NCI-H1436 (cell line): ENCODE measurements at regions not wholly inside any gene's neighbourhood (a gene's known extent, or its start where the extent isn't known, plus 50 kb on each side); places are given as distances from the start of the nearest gene placed in this dataset.

ENCODE experiments used
- DNase-seq: peaks from one replicate; lab custom pipeline; 2025; lab: John Stamatoyannopoulos, UW

- DNase-seq: no peak
These were observed 263.0 kb upstream of the CADM1 start for GRCh38 chr11:115767047-115767802.

- DNase-seq: no peak
These were observed 262.3 kb upstream of the CADM1 start for GRCh38 chr11:115766561-115766960.

GRCh38 chr11:115765803-115766239 lies 261.6 kb upstream of the CADM1 start:
- DNase-seq: no peak

- DNase-seq: no peak
These were observed 260.0 kb upstream of the CADM1 start for GRCh38 chr11:115764176-115764575.

GRCh38 chr11:115761817-115762216 lies 257.6 kb upstream of the CADM1 start:
- no peak for DNase-seq

GRCh38 chr11:115761348-115761747 lies 257.1 kb upstream of the CADM1 start:
- no peak for DNase-seq

- no peak for DNase-seq
These were observed 256.5 kb upstream of the CADM1 start for GRCh38 chr11:115760461-115761320.

- DNase-seq: no peak
These were observed 255.6 kb upstream of the CADM1 start for GRCh38 chr11:115759622-115760460.

- DNase-seq: no peak
These were observed 253.8 kb upstream of the CADM1 start for GRCh38 chr11:115758011-115758410.

- no peak for DNase-seq
These were observed 247.2 kb upstream of the CADM1 start for GRCh38 chr11:115751243-115752015.

GRCh38 chr11:115745610-115746512 lies 241.6 kb upstream of the CADM1 start:
- peak; percentile 82 for DNase-seq

GRCh38 chr11:115745066-115745465 lies 240.9 kb upstream of the CADM1 start:
- DNase-seq: peak; percentile 38

GRCh38 chr11:115743719-115744118 lies 239.5 kb upstream of the CADM1 start:
- DNase-seq: no peak

- DNase-seq: no peak
These were observed 237.3 kb upstream of the CADM1 start for GRCh38 chr11:115741376-115742107.

GRCh38 chr11:115740324-115740723 lies 236.1 kb upstream of the CADM1 start:
- no peak for DNase-seq

GRCh38 chr11:115739878-115740277 lies 235.7 kb upstream of the CADM1 start:
- DNase-seq: no peak

- no peak for DNase-seq
These were observed 234.9 kb upstream of the CADM1 start for GRCh38 chr11:115739146-115739545.

GRCh38 chr11:115737875-115738274 lies 233.7 kb upstream of the CADM1 start:
- no peak for DNase-seq

GRCh38 chr11:115736146-115736545 lies 231.9 kb upstream of the CADM1 start:
- no peak for DNase-seq

- DNase-seq: no peak
These were observed 220.5 kb upstream of the CADM1 start for GRCh38 chr11:115724666-115725065.
